RPMI8226 (cell line): ENCODE measurements at regions not wholly inside any gene's neighbourhood (a gene's known extent, or its start where the extent isn't known, plus 50 kb on each side); places are given as distances from the start of the nearest gene placed in this dataset.
"Not testable (repeated sequence)": the region's sequence is repeated elsewhere in the genome, so short reads cannot be mapped to it uniquely, and the experiment has no call there.

ENCODE experiments used
- DNase-seq: peaks from one replicate; pipeline ENCODE4 v3.0.0-alpha.2; 2015

DNA sequence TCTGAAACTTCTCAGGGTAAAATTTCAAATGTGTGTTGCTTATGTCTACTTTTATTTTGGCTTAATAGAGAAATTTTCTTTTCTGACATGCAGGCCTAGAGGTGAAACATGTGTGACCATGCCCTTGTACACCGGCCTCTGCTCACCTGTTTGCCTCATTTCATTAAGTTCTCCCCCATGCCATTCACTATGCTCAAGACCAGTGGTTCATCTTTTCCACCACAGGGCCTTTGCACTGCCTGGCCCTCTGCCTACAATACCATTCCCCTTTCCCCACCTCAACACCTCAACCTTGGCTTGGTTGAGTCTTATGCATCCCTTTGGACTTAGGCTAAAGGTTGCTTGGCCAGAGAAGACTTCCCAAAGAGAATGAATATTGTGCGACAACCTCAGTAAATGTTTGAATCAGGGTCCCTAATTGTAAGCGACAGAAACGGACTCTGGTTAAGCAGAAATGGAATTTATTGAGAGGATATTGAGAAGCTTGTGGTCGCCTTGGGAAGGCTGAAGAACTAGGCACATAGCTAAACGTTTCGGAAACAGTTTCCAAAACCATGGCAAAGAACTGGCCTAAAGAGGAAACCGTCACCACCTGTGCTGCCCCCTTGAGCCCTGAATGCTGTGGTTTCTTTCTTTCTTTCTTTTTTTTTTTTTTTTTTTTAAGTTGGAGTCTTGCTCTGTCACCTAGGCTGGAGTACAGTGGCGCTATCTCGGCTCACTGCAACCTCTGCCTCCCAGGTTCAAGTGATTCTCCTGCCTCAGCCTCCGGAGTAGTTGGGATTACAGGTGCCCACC, 152.2 kb downstream of the SOX4 start:
- DNase-seq, result no peak

DNA sequence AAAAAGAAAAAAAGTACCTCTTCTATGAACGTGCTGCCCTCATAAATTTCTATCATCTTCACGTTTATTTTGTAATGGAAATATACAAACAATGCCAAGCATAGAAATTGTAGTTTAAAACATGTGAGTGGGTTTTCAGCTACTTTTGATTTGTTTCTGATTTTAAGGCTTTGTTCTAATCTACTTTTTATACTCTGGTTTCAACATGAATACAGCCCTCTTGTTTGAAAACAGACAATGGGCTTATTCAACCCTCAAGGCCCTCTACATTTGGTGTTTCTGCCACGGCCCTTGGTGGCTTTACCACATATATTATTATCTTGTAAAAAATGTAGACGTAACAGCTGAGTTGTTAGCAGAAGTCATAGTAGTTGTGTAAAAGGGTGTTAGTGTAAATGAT, 153.9 kb downstream of the SOX4 start:
- DNase-seq, result no peak

DNA sequence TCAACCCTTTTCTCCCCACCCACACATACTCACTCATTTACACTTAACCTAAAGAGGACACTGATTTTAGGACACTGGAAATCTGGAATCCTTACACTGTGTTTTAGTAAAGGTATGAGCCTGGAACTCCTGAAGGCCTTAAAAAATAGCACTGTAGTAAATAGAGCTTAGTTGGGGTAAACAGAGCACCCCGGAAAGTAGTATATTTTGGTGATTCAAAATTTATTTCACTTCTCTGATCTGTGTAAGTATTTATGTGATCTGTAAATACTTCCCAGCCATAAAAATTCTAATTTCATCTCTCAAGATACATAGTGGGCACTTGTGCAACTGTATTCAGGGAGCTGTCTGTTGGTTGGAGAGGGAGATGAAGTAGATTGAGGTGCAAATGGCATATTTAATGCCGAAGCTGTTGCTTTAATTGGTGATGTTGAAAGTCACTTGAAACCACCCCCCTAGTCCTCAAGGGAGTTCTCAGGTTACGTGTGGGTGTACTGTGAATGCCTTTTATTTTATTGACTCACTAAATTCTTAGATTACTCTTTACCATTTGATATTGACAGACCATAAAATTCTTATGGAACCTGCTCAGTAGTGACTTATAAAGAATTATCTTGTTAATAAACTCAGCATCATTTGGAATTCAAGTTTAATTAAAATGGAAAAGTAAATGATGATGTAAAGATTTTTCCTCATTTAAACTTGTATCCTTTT, 154.9 kb downstream of the SOX4 start:
- DNase-seq, result no peak

DNA sequence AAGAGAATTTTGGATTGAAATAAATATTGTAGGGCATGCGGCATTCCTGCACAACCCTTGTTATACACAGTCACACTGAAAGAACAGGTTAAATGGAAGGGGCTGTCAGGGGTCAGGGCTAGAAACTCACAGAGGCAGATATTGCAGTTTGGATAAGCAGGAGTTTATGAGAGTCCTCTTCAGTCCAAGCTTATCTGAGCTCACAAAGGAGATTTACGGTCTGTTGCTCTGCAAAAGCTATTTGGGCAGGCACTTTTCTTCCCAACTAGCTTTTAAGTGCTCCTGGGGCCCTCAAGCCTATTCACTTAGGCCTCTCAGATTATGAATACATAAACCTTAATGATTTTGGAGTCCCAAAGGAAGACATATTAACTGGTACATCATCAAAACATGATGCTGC, 156.2 kb downstream of the SOX4 start:
- DNase-seq, result no peak

DNA sequence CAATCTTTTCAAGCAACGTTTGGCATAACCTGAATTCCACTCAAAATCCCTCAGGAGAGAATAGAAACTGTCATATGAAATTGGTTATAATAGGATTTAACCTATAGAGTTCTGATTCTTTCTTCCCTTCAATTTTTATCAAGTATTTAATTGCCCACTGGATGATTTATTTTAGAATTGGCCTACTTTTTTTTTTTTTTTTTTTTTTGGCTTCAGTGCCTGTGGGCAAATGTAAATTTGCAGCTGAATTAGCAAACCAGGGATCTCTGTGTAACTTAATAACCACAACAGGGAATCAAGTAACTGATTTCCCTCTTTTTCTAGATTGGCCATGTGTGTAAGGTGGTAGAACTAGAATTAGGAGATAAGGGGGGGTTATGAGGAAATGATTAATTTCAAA, 157.0 kb downstream of the SOX4 start:
- DNase-seq, result no peak

DNA sequence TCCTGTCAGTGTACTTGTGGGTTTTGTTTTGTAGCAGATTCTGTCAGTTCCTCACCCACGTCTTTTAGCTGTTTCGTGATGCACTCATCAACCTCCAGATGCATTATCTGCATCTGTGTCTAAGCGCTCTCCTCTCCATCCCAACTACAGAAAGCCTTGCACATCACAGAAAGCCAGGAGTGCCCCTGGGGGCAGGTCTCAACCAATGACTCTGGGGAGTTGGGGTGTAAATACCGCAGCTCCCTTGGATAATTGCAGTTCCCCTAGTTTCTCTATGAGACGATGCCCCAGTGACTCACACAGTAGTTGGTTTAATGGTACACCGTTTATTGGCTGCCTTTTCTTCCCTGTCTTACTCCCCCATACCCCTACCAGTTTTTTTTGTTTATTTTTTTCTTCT, 158.1 kb downstream of the SOX4 start:
- DNase-seq, result no peak

DNA sequence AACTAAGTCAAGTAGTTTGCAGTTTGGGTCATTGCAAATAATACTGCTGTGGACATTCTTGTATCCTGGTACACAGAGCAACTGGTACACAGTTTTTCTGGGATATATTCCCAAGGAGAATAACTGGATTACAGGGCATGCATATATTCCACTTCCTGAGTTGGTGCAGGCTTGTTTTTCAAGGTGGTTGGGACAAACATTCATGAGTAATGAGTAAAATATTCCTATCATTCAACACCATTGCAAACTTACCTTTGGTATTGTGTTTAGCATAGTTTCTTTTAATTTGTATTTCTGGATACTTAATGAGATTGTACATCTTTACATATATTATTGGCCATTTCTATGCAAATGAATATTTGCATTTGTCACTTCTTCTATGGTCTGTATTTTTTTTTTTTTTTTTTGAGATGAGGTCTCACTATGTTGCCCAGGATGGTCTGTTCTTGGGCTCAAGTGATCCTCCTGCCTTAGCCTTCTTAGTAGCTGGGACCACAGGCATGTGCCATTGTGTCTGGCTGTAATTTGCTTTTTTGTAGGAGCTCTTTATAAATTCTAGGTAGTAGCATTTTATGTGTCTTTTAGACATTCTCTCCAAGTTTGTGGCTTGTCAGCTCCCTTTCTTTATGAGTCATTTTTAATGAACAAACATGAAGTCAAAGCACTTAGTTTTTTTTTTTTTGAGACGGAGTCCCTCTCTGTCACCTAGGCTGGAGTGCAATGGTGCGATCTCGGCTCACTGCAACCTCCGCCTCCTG, 158.7 kb downstream of the SOX4 start:
- DNase-seq, result no peak

DNA sequence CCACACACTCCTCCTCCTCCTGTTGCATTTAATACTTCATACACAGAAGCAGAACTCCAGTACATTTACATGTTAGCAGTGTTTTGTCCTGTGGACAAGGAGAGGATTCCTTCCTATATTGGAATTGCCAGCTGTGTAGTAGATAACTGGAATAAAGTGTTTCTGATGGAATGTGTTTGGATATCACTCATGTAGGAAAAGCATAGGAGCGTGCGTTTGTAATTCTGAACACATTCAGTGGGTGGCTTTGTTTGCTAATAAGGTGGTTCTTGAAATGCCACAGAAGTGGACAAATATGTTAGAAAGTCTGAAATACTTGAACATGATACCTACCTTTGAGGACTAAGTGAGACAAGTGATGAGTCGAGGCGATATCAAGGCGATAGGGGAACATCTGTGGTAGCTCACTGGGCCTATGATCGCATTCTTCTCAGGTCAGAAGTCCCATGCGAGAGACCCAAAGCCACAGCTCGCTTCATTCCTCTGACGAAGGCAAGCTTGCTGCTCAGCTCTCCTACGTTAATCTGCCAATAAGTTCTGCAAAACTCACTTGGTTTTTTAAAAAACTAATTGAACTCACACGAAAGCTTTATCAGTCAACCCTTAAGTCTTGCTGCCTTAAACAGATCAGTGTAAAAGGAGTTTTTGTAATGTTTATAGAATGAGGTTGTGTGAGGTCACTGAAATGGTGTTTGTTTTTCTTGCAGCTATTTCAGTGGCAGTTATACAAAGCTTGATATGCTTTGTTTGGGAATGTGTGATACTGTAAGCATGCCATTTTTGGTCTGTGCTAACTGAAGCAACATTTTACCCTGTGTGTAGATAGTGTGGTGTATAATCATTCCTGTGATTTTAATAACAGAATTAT, 159.9 kb downstream of the SOX4 start:
- DNase-seq, result no peak

DNA sequence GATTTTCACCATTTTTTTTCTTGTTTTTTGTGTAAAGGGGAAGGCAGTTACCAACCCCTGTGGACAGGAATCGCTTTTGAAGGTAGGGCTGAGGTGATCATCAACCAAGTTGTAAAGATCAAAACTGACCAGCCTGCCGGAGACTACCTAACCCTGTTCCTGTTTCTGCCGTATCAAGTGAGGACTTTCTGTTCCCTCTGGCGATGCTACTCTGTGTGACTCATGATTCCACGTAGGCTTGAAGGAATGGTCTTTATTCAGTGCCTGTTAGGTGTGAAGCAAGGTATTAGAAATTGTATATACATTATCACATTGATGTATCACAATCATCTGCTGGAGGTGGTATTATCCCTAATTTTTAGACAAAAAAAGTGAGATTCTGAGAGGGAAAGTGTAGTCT, 161.3 kb downstream of the SOX4 start:
- DNase-seq, result no peak

DNA sequence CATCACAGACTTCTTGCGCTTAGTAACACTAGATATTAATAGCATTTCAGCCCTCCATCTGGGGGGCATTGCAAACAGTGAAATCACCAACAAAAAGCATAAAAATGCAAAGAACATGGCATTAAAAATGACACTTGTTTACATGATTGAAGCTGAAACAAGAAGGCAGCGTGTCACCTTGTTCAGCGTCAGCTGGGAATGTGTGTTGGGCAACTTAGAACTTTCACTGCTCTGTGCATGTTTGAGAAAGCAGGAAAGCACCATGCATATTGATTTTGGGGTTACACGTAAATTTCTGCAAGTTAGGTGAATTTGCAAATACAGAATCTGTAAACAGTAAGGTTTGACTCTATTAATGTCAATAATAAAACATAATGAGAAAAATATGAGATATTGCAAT, 162.9 kb downstream of the SOX4 start:
- DNase-seq, result no peak

DNA sequence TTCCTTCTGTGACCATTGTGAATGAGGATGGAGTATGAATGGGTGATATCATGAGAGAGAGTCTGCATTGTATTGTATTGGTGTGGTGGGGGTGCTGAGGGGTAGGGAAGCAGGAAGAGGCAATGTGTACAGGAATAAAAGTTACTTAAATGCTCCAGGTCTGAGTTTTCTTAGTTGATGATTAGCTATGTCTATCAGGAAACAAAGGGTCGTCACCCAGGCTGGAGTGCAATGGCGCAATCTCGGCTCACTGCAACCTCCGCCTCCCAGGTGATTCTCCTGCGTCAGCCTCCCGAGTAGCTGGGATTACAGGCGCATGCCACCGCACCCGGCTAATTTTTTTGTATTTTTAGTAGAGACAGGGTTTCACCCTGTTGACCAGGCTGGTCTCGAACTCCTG, 163.8 kb downstream of the SOX4 start:
- not testable (repeated sequence) for DNase-seq

DNA sequence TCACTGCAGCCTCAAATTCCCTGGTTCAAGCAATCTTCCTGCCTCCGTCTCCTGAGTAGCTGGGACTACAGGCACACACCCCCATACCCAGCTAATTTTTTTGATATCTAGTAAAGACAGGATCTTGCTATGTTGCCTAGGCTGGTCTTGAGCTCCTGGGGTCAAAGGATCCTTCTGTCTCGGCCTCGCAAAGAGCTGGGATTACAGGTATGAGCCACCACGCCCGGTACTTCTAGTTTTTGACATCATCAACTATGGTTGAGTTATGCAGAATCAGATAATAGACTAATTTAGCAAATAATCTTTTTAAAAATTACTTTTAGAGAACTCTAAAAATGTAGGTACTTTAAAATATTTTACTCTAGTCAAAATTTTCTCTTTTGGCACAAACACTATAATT, 166.2 kb downstream of the SOX4 start:
- no peak for DNase-seq

DNA sequence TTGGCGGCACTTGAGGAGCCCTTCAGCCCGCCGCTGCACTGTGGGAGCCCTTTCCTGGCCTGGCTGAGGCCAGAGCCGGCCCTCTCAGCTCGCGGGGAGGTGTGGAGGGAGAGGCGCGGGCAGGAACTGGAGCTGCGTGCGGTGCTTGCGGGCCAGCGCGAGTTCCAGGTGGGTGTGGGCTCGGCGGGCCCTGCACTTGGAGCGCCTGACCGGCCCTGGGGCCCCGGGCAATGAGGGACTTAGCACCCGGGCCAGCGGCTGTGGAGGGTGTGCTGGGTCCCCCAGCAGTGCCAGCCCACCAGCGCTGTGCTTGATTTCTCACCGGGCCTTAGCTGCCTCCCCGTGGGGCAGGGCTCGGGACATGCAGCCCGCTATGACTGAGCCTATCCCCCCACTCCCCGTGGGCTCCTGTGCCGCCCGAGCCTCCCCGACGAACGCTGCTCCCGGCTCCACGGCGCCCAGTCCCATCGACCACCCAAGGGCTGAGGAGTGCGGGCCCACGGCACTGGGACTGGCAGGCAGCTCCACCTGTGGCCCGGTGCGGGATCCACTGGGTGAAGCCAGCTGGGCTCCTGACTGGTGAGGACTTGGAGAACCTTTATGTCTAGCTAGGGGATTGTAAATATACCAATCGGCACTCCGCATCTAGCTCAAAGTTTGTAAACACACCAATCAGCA, 167.6 kb downstream of the SOX4 start:
- not testable (repeated sequence) for DNase-seq

DNA sequence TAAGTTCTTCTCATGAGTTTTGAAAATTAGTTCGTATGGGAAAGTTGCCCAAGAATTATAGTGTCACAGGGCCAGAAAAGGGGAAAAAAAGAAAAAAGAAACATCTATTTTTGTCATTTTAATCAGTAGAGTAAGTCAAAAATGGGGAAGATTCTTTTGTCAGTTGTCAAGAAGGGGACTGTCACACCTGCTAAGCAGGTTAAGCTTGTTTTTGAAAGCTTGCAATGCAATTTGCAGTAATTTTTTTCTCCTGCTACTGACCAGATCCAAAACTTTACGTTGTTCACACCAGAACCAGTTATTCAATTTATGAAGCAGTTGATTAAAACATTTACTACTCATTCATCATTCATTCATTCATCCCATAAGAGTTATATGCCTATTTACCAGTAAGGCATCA, 171.4 kb downstream of the SOX4 start:
- no peak for DNase-seq

DNA sequence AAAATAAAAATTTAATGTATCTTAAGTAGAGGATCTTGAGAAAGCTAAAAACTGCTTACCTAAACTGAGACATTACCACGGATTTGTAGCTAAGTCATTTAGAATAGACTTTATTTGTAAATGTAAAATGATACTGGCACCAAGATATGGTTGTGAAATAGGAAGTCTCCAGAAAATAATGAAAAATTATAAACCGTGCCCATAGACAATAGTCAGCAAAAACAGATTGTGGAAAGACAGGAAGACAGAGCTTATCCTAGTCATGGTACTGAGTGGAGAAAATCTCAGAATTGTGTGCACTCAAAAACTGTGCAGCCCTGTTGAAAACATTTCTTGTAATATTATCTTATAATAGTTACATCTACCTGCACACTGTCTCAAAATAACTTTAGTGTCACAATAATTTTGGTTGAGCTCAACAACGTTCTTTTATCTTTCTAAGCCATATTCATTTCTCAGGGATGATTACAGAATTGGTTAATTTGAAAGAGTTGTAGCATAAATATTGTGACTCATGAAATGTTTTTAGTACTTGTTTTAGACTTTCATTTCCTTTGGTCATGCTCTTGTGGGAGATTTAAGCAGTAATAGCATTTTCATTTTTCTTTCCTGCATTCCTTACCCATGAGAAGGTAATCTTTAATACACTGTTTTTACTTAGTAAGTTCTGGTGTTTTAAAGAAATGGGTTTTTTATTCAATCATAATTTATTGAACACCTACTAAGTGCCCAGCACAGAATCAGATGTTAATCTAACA, 174.5 kb downstream of the SOX4 start:
- DNase-seq, result no peak

DNA sequence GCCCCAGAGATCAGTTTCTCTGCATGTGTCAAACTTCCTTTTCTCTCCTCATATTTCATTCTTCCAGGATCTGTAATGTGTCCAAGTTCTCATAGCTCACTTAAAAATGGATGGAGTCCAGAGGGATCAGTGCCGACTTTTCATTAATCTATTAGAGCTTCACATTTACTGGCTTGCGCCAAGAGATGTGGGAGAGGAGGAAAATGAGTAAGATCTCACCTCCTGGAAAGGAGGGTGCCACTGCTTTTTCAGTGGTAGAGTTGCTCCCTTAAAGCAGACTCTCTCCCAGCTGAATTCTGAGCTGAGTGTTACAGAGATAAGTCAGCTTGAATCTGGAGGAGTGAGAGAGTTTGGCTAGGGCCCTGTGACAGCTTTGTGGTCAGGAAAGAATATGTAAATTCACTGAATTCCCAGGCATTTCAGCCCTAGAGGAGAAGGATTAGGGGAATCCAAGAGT, 175.9 kb downstream of the SOX4 start:
- no peak for DNase-seq

DNA sequence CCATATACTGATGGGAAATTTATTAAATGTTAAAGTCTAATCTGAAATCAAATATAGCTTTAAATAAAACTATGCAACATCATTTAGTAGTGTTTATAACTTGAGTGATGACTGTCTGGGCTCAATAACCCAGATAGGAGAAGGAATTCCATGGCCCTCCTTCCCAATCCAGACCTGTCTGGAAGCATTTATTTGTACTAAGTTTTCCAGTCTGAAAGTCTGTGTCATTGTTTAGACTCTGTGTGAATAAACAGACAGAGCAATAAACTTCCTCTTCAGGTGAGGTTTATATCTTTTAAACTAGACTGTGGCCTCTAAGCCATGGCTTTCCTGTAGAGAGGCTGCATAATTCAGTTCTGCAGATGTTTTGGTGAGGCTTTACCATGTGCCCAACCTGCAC, 176.4 kb downstream of the SOX4 start:
- DNase-seq, result no peak

DNA sequence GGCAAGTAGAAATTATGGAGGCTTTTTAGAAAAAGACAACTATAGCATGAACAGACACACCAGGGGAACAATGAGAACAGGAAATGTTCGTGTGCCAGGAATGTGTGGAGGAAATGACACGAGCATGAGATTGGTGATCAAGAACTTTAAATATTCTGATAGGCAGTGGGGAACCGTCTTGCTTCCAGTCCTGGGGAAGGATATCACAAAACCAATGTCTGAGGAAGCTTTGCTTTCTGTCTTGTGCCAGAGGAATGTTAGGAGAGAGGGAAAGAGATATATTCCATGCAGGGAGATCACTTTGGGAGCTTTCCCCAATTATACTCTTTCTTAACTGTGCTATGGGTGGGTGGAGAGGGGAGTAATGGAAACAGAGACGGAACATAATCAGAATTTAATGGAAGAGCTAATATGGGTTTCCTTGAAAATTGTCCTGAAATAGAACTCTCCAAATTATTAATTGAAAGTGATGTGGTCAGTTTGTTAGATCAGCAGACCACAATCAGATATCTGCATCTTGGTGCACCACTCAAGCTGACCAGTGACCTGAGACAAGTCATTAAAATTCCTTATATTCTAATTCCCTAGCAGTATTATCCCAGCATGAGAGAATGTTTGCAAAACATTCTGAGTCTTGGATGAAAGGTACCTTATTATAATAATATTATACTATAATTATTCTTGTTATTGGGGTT, 178.2 kb downstream of the SOX4 start:
- no peak for DNase-seq

DNA sequence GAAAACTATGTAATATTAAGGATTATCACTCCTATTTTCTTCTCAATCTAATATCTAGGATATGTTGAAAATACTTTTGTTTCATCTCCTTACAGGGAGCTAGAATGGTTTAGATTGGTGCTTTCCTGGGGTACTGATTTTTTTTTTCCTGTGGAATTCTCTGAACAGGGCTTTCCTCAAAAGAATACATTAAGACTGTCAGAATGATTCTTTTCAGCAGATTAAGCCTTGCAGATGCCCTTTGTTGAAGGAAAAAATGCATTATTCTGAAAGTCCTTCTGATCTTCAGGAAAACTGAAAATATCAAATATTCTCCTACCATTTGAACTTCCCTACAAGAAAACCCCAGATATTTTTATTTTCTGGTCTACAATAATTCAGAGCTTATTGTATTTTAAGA, 178.9 kb downstream of the SOX4 start:
- no peak for DNase-seq

DNA sequence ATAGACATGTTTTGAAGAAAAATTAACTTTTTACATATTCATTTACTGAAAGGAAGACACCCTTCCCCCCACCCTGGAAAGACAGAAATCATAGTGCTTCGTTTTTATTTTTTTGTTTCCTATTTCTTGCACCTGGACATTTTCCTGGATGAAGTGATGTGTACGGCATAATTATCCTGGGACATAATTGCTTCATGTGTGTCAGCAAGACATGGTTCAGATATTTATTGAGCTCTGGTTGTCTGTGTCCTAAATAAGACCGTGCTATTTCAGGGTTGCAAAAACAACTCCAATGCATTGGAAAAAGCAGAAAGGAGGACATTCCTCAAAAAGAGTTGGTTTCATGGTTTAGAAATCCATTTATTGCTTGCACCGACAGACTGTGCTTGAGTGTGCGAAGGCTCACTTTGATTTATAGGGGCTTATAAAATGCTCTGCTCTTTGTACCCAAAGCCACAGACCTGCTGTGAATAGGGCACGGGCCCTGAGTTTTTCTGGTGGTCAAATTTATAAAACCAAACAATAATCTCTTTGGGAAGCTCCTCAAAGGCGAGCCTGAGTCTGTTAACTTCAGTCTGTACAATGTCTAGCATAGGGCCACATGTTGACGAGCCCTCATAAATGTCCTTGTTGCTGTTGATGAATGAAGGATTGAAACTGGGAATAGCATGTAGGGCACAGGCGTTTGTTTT, 179.5 kb downstream of the SOX4 start:
- DNase-seq, result no peak
